ENCODE measurements at regions not wholly inside any gene's neighbourhood (a gene's known extent, or its start where the extent isn't known, plus 50 kb on each side); places are given as distances from the start of the nearest gene placed in this dataset.

DNA sequence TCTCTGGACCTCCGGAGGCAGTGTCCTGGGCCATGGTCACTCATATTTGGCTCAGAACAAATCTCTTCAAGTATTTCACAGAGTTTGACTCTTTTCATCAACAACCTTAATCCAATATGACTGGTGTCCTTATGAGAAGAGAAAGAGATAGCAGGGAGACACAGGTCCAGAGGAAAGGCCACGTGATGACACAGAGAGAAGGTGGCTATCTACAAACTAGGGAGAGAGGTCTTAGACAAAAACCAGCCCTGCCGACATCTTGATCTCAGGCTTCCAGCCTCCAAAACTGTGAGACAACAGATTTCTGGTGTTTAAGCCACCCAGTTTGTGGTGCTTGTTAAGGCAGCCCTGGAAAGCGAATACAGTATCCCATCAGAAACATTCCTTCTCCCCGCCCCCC is 237.1 kb upstream of the PROK2 start:
- no peak for DNase-seq (ENCODE audit: low spot score)

DNA sequence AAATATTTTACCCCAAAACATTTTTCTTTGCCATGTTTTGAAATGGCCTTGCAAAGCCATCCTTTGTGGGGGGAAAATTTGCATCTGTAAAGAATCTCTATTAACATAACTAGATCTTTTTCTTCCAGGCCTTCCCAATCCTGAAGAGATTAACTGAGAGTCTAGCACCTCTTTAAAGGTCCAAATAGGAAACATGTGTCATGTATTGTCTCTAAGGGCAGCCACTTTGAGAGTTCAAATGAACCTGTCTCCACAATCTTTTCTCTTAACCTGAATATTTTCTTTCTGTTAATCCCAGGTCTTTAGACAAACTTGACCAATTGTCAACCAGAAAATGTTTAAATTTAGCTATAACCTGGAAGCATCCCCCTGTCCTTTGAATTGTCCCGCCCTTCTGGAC is 236.6 kb upstream of the PROK2 start:
- DNase-seq (ENCODE audit: low spot score), result no peak

DNA sequence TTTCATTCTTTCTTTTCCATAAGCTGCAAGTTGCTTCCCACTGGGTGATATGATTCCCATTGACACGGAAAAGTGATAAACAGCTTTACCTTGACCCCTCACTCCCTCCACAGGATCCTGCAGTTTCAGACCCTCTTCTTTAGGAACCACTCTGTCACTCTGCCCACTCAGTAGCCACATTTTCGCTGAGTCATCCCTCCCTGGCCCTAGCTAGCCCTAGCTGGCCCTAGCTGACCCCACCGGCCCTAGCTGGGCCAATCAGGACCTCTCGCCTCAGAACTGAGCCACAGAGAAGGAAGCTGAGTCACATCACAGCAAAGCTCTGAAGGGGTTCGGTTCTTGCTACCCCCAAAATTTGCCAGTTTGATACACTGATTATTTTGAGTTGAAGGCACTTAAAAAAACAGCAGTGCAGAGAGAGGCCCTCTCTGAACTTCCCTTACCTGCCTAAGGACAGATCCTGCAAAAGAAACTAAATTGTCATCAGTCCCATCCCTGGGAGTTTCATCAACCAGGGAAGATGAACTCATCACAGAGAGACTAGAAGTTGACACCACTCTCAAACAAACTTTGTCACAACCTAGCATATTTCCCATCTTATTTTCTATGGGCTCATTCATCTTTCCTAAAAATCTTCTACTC is 233.5 kb upstream of the PROK2 start:
- DNase-seq (ENCODE audit: low spot score), result no peak

DNA sequence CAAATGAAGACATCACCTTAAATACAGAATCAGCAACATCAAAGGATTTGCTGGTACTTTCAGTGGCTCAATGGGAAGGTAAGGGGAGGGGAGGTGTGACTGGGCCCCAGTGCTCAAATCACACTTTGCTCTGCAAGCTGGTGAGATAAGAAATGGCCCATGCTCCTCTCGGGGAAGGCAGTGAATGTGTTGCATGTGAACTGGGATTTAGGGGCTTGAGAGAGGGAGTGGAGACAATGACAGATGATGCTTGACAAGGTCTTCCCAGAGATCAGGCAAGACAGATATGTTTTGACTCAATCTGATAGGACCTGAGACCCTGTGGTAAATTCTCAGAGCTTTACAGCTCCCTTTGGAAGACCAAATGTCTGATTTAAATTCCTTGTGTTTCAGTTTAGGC is 233.0 kb upstream of the PROK2 start:
- no peak for DNase-seq (ENCODE audit: low spot score)

DNA sequence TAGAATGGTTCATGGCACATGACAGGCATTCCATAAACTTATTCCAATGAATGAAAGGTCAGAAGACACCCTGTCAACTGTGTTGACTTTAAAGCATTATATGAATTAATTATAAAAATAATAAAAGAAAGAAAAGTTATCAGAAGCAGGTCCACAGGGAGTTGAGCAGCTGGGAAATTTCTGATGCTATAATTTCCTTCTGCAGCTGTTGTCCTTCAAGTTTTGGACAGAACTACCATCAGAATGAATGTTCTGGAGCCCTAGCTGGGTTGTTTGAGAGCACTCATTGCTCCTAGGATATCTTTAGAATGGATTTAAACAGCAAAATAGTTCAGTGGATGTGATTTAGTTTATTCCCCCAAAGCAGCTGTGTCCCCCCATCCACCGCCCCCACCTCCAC is 232.4 kb upstream of the PROK2 start:
- DNase-seq (ENCODE audit: low spot score), result no peak

DNA sequence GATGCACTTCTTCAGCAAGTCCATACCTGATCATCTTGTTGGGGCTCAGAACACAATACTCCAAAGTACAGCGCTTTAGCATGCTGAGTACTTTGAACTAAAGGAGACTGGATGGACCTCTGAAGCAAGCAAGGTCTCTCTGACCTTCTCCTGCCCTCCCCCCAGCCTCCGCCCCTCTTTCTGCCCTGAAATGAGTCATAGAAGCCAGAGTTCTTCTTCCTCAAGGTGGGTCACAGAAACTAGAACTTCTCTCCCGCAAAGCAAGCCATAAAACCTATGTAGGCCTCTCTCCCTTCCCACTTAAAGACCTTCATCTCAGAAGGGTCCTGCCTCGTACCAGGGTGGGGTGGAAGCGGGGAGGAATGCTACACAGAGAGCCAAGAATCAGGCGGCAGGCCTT is 230.5 kb upstream of the PROK2 start:
- no peak for DNase-seq (ENCODE audit: low spot score)

DNA sequence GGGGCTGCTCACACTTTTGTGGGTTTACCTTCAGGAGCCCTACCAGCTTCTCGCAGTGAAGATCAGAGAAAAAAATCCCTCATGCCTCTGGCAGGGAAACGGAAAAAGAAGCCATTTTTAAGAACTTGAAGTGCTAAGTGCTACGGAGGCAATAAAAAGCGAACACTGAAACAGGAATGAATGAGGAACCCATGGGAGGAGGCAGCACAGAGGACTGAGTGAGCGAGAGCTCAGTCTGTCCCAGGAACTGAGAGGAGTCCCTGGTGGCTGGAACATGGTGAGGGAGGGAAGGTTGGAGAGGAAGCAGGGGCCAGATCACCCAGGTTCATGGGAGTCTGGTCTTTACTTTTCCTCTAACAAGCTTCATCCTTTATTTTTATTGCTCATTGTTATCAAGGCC is 228.1 kb upstream of the PROK2 start:
- DNase-seq (ENCODE audit: low spot score), result no peak

DNA sequence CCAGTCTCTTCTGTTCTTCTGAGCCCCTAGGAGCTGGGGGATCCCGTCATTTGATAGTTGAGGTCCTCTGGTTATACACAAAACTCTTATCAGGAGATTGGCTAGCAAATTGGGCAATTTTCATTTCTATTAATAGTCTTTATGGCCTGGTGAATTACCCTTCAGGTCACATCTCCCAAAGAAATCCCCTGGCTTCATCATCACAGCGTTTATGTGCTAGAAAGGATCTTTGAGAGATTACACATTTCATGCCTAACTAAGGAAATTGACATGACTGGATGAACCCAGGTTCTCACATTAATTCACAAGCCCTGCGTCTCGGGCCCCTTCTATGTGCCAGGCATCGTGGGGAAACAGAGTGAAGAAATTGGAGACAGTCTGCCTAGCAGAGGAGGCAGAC is 227.4 kb upstream of the PROK2 start:
- DNase-seq (ENCODE audit: low spot score), result no peak

DNA sequence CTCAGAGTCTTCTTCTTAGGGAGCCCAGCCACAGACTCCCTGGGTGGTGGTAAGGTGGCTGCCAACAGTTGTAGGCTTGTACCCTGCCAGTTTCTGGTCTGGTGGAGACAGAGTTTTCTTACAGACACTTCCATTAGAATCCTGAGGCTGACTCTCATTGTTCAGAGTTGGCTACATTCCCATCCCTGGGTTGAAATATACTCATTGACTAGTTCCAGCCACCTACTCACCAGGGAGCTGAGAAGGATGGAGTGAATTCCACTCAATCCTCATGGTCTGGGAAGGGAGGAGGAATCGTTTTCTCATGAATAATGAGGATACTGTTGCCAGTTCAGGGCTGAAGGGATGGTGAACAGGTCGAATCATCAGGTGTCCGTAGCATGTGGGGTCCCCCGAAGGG is 226.5 kb upstream of the PROK2 start:
- DNase-seq (ENCODE audit: low spot score), result no peak

DNA sequence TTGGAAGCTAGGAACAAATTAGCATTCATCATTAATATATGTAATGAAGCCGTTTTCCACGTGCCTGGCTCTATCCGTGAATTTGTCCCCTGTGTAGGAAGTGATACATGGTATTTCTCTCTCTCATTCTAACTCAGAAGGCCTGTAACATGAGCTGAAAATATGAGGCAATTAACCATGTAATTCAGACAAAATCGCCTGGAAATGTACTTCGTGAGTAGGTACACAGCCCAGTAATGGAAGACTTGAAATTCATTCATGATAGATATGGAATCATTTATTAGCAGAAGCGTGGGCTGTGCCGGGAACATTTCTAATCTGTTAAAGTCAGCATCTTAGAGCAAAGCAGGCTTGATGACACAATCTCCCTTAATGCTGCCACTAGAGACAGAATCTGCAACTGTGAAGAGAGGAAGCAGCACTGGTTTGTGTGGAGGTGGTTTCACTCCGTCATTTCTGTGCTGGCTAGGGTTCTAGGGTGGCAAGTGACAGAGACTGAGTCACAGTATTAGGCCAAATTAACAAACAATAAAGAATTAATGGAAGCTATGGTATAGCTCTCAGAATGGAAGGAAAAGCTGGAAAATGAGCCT is 225.0 kb upstream of the PROK2 start:
- no peak for DNase-seq (ENCODE audit: low spot score)

DNA sequence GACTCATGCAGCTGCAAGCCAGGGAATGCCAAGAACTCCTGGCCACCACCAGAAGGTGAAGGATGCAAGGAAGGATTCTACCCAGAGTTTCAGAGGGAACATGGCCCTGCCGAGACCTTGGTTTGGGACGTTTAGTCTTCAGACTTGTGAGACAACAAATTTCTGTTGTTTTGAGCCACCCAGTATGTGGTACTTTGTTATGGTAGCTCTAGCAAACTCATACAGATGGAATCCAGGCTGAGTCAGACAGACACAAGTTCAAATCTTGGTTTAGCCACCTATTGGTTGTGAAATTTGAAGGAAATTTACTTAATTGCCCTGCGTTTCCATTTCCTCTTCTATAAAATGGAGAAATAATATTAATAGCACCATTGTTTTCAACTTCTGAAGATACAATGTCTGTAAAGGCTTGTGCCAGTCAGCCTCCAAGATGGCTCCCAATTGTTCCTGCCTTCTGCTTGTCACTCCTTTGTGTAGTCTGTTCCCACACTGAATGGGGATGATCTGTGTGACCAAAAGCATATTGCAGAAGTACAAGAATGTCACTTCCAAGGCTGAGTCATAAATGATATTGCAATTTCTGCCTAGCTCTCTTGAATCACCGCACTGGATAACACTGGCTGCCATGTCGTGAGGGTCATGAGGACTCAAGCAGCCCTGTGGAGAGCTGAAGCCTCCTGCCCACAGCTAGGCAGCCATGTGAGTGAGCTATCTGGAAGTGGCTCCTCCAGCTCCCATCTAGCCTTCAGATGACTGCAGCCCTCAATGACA is 223.5 kb upstream of the PROK2 start:
- DNase-seq (ENCODE audit: low spot score), result no peak

DNA sequence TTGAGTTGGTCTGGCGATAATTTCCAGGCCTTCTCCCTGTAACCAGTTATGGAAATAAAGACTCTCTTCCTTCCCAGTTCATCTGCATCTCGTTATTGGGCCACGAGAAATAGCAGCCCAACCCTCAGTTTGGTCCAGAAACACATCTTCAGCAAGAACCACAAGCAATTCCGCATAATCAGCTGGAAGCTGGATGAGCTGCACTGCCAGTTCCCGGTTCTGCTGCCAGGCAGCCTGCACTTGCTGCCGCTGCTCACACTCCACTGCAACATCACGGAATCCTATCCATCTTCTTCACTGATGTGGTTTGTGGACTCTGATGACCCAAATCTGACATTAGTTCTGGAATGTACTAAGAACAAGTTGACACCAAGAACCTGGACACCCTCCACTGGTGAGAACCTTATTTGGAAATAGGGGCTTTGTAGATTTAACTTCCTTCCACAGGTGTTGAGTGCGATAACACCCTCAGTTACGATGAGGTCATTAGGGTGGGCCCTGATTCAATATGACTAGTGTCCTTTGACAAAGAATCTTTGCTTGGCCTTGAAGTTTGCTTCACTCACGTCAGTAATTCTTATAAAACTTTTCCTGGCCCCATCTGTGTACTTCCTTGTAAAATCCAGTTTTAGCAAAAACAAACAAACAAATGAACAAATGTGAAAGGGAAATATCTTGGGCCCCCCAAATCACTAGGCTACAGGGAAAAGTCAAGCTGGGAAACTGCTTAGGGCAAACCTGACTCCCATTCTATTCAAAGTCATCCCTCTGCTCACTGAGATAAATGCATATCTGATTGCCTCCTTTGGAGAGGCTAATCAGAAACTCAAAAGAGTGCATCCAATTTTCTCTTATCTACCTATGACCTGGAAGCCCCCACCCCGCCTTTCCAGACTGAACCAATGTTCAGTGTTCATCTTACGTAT is 221.9 kb upstream of the PROK2 start:
- DNase-seq (ENCODE audit: low spot score), result no peak

DNA sequence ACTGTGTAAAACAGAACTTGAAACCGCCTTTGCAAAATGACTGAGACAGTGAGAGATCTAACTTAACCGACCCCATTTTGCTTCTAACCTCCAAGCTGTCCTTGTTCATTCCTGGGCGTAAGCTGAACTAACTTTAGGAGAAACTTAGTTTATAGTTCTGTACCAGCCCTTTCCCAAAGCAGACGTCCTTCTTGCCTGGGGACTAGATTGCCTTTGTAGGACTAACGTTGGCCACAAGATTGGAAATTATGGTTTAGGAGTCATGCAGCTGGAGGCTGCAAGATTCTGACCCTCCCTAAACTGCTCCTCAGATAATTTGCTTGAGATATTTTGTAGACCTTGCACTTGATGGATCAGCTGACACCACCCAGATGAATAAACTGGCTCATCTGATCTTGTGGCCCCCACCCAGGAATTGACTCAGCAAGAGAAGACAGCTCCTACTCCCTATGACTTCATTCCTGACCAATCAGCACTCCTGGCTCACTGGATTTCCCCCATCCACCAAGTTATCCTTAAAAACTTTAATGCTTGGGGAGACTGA is 219.9 kb upstream of the PROK2 start:
- no peak for DNase-seq (ENCODE audit: low spot score)

DNA sequence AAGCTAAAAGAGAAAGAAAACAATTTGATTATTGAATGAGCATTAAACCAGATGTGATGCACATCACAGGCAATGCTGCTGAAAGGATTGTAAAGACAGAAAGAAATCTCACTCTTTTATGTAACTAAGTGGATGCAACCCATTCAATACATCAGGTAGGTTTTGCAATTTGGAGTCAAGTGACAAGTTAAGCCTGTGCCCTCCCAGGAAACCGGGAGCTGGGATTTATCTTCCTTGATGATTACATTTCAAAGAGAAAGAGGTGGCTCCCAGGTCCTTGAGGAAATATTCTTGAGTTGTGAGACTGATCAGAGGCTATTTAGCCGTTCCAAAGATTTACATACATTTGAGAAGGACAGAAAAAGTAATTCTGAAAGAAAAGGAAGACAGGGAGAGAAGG is 219.0 kb upstream of the PROK2 start:
- DNase-seq (ENCODE audit: low spot score), result no peak

DNA sequence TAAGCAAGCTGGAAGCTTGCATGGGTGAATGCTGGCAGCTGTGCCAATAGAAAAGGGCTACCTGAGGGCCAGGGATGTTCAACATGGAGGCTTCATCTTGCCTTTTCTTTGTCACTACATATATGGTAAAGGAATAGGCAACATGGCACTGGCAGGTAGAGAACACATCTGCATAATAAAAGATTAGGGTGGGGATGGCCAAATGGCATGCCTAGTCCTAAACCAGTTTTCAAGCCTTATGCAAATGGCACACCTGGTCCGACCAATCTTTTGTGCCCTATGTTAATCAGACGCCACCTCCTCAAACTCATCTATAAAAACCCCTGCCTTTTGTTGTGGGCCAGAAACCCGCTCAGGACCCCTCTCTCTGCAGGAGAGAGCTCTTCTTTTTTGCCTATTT is 216.8 kb upstream of the PROK2 start:
- no peak for DNase-seq (ENCODE audit: low spot score)

DNA sequence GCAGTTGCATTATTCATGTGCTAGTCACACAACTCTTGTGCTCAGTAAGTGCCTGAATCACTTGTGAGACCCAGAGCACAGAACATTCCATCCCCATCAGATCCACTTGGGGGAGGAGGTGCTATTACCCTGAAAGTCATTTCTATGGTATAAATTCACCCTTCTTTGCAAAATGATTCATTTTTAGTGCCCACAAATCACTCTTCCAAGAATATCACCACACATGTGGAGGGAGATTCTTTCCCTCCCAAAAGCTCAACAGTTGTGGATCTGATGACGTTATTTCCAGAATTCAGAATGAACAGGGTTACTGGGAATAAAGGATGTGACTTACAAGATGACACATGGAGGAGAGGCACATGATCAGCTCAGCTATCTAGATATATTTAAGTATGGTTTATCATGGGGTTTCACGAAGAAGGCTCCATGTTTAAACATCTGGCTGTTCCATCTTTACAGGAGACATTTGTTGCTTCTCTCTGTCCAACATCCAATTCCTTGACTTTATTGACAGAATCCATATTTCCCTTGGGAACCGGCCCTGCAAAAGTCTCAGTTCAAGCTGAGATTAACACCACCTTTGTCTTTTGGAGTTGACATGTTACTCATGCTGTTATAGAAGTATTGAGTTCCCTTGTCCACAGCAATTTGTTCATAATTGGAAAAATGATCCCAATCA is 214.2 kb upstream of the PROK2 start:
- DNase-seq (ENCODE audit: low spot score), result no peak

DNA sequence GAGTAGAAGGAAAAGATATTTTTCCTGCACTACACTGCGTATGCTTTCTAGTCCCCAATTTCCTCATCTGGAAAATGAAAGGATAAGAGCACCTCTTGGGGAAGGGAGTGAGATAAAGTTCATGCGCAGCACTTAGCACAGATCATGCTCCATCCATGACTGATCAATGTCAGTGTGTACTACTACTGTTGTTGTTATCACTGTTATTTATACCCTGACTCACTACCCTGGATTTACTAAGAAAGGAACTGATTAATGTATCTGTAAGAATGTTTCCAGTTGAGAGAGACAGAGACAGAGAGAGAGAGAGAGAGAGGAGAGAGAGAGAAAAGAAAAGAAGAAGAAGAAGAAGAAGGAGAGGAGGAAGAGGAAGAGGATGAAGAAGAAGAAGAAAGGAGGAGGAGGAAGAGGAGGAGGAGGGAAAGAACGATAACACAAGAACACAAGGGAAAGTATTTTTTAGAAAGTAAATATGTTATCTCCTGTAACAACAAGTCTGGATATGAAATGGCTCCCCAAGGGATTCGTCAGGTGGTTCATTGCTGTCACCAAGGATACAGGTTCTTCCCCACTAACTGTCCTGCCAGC is 212.2 kb upstream of the PROK2 start:
- no peak for DNase-seq (ENCODE audit: low spot score)

DNA sequence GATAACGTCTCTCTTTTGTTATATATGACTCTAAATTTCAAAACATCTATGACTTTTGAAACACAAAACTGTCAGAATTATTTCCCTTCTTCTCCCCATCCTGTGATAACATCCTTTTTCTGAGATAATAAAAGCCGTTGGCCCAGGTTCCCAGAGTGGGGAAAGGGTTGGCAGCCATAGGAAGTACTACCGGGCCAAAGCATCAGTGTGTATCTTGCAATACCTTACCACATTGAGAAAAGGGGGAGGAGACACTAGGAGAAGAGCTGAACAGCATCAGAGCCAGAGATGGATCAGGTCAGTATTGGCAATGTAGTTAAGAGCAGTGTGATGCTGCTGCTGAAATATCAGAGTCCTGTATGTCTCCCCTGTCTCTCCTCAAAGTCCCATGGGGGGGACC is 210.0 kb upstream of the PROK2 start:
- no peak for DNase-seq (ENCODE audit: low spot score)

DNA sequence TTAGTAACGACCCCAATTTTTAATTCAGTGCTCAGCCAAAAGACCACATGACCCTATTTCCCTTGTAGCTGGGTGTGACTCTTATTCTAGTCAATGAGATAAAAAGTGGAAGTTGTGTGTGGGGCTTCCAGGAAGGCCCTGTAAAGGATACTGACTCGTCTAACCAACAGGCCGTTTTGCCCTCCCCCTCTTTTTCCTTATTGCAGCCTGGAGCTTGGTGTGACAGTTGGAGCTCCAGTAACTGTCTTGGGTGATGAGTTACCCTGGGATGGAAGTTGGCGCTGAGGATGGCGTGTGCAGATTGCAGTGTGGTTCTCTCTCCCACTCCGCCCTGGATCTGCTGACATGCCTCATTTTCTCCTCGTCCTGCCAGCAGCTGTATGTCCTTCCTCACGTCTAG is 209.3 kb upstream of the PROK2 start:
- no peak for DNase-seq (ENCODE audit: low spot score)

DNA sequence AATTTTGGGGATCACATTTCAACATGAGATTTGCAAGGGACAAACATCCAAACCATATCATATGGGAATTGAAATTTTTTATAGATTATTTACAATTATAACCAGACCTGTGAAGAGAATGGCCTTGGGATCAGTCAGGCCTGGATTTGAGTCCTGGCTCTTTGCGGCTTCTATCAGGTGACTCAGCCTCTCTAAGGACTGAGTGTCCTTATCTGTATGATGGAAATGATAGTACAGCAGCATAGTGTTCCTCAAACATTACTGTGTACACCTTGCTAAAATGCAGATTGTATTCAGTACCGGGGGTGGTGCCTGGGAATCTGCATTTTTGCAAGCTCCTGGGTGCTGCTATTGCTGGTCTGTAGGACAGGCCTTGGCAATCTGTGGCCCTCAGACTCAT is 206.7 kb upstream of the PROK2 start:
- DNase-seq (ENCODE audit: low spot score), result no peak

DNA sequence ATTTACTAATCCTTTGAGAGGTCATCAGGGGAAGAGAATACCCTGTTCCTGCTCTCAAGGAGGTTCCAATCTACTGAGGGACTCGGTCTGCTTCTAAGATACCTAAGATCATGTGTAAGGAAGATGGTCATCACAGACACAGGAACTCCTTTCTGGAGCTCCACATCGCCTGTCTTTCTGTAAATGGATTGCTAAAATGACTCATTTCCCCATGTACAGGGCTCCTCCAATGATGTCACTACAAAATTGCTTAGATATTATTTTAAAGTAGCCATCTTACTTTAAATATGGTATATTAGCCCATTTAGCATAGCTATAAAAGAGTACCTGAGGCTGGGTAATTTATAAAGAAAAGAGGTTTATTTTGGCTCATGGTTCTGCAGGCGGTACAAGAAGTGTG is 206.1 kb upstream of the PROK2 start:
- DNase-seq (ENCODE audit: low spot score), result no peak

All from D341Med (cell line).